Astrocyte of the cerebellum (primary cell): ENCODE measurements at regions not wholly inside any gene's neighbourhood (a gene's known extent, or its start where the extent isn't known, plus 50 kb on each side); places are given as distances from the start of the nearest gene placed in this dataset.
A peak's percentile ranks its signal among the peaks of the same experiment; 100 is the strongest.
"Not testable (repeated sequence)": the region's sequence is repeated elsewhere in the genome, so short reads cannot be mapped to it uniquely, and the experiment has no call there.

ENCODE experiments used
- DNase-seq: peaks from one replicate; pipeline ENCODE4 v3.0.0-alpha.2; 2011; ENCODE audit warnings: low read depth
- H3K4me3 ChIP-seq: 2 replicates; pipeline ENCODE4 v1.5.1; 2011; ENCODE audit warnings: mild to moderate bottlenecking, low read depth, low read length, moderate library complexity
- in situ Hi-C: cut with HindIII; loops from 2 replicates; pipeline ENCODE4 v1.10.0; 2017; ENCODE audit warnings: low sequenced_read_pairs

DNA sequence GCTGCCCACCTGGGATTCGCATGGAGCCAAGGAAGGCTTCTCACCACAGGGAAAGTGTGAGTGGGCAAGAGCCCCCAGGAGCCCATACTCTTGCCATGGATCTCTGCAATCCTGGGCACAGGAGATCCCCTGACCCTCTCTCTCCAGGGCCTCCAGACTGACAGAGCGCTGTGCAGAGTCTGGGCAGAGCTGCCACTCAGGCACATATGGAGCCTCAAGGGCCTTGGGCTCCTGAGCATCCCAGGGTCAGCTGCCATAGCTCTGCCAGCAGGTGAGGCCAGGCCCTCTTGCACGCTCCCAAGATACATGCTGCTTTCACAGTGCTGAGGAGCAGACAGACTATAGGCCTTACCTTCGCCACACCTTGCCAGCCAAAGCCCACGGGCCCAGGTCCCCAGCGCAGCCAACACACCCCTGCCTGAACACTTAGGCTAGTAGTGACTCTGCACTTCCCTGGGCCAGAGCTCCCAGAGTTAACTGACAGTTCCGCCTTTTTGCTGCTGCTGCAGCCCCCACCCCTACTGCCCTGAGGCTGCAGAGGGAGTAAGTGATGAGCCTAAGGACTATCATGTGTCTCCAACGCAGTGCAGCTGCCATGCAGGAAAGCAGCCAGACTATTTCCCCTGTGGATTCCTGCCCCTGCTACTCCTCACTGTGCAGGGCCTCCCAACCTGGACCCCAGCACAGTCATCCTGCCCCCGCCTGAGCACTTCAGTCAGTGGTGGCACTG lies 323.2 kb downstream of the SPATA31A1 start:
- in situ Hi-C loops, H3K4me3 ChIP-seq, DNase-seq: not testable (repeated sequence)

DNA sequence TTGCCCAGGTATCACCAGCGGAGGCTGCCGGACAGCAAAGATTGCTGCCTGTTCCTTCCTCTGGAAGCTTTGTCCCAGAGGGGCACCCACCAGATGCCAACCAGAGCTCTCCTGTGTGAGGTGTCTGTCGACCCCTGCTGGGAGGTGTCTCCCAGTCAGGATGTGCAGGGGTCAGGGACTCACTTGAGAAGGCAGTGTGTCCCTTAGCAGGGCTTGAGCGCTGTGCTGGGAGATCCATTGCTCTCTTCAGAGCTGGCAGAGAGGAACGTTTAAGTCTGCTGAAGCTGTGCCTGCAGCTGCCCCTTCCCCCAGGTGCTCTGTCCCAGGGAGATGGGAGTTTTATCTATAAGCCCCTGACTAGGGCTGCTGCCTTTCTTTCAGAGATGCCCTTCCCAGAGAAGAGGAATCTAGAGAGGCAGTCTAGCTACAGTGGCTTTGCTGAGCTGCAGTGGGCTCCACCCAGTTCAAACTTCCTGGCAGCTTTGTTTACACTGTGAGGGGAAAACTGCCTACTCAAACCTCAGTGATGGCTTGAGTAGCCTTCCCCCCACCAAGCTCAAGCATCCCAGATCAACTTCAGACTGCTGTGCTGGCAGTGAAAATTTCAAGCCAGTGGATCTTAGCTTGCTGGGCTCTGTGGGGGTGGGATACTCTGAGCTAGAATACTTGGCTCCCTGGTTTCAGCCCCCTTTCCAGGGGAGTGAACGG lies 325.4 kb downstream of the SPATA31A1 start:
- DNase-seq, H3K4me3 ChIP-seq, in situ Hi-C loops: not testable (repeated sequence)

DNA sequence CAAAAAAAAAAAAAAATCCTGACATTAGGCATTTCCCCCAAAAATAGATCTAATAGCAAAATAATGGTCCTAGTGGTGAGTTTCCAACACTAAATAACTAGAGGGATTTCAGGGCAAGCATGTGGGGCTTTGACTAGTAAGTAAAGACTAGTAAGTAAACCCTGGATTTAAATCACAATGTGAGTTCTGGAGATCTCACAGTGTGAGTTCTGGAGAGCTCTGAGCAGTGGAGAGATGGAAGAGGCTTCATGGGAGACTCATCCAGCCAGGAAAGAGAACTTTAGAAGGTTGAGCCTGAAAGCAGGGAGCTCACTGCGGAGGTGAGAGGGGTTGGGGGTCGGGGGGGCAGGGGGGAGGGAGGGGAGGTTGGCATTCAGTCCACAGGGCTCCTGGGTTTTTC lies 373.4 kb downstream of the SPATA31A1 start:
- H3K4me3 ChIP-seq, DNase-seq, in situ Hi-C loops: not testable (repeated sequence)

DNA sequence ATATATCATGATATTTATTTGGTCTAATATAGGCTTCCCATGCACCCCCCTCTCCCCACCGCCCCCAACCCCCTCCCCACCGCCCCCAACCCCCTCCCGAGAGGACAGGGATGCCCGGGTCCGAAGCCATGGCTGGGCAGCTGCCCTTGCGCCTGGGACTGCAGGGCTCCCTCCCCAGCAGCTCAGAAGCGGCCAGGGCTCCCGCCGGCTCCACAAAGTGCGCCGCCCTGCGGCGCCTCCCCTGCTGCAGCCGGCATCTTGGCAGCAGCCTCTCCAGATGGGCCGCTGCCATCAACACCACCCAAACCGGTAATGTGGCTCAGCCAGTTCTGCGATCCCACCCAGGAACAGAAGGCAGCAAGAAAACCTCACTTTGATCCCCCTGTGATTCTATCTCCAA lies 389.4 kb downstream of the SPATA31A1 start:
- H3K4me3 ChIP-seq, DNase-seq, in situ Hi-C loops: not testable (repeated sequence)

DNA sequence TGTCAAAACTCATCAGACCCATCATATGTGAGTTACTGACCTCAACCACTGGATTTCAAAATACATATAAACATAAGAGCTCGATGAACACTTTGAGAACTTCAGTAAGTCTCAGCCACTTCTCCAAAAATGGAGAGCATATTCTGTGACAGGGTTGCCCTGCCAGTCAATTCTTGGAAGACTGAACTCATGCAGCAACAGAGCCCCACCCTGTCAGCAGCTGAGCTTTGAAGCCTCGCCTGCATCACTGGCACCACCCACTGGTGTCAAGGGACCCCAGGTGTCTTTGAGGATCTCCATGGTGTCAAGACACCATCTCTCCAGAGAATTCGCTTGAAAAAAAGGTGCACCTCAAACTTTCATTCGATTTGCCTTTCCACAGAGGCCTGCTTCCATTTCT lies 420.1 kb downstream of the SPATA31A1 start:
- H3K4me3 ChIP-seq, DNase-seq, in situ Hi-C loops: not testable (repeated sequence)

DNA sequence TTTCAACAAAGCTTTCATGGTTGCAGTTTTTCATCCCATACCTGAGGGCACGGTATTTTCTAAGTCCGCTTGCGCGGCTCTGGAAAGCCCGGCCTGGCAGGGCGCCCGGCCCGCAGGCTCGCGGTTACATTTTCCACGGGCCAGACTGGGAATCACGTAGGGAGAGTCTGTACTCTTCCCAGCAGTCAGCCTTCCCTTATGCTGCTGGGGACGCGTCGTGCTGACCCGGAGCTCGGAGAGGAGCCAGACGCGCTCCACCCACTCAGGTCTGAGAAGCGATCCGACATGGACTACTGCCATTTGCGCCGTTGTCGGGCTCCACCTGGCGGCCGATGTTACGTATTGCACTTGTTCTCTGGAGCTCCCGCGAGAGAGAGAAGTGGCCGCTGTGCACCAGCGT lies 435.9 kb downstream of the SPATA31A1 start:
- DNase-seq, in situ Hi-C loops: not testable (repeated sequence)
- peak overlapping the region; percentile 21 for H3K4me3 ChIP-seq

DNA sequence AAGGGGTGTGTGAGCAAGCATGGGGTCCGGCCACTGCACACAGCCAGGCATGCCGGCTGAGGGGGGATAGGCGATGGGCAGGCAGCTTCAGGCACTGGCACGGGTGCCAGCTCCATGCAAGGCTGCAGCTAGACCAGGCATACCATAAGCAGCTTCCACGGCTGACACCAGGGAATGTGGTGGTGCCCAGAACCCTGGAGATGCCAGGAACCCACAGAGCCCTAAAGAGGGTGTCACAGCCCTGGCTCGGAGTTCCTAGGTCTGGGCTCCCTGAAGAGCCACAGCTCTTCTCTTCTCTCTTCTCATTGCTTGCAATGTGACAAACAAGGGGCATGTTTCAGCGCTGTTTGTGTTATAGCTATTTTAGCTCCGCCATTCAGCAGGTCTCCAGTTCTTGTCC lies 442.5 kb downstream of the SPATA31A1 start:
- H3K4me3 ChIP-seq, in situ Hi-C loops, DNase-seq: not testable (repeated sequence)

DNA sequence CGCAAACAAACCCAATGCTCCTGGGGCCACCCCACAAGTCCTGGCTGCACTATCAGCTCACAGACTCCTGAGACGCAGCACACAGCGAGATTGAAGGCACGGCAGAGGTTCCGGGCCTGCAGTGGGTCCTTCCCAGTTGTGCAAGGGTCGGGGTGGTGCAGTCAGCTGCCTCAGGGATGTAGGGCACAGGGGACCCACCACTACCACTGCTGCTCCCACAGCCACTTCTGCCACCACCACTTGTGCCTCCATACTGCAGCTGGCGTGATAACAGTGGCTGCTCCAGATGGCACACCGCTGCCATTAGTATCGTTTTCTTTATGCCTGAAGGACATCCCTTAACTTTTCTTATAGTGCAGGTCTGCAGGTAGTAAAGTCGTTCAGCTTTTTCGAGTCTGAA lies 443.8 kb downstream of the SPATA31A1 start:
- H3K4me3 ChIP-seq, DNase-seq, in situ Hi-C loops: not testable (repeated sequence)

DNA sequence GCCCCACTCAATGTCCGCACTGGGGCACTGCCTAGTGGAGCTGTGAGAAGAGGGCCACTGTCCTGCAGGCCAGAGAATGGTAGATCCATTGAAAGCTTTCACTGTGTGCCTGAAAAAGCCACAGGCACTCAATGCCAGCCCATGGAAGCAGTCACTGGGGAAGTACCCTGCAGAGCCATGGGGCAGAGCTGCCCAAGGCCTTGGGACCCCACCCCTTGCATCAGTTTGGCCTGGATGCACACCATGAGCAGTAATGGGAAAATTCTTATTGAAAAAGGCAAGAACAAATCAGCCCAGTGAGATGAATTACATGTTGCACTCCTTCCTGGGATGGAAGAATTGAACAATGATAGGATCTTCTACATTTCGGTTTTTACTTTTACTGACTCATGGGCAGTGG lies 447.1 kb downstream of the SPATA31A1 start:
- in situ Hi-C loops, DNase-seq, H3K4me3 ChIP-seq: not testable (repeated sequence)

DNA sequence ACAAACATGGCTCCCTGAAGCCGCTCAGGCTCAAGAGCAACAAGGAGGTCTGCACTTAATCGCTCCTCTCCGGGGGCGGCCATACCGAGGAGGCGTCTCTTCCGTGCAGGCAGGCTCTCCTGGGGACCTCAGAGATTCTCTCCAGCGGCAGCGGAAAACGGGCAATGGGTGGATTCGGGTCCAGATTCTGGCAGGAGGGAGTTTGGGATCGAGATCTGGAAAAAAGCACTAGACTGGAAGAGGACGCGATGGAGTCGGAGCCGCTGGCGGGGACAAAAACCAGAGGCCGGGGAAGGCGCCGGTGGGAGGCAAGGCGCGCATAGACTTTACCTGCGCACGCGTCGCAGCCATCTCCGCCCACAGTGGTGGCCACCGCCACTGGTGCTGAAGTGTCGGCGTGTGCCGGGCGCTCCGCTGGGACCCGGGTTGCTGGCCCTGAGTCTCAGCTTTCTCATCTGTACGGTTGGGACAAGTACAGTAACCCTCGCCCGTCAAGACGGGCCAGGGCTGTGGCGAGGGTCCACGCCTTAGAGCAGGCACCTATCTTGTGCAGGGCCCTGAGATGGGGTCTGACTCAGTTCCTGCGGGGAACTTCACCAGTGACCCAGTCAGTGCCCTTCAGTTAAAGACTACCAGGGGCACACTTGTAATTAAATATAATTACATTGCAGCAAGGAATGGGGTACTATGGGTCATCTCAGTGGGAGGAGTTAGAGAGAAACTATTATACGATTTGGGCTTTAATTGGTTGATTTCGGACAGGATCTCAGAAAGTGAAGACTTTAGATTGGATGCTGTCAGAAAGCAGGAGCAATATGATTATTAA lies 454.1 kb downstream of the SPATA31A1 start:
- peak overlapping the region; percentile 44 for H3K4me3 ChIP-seq
- in situ Hi-C loops, DNase-seq: not testable (repeated sequence)

DNA sequence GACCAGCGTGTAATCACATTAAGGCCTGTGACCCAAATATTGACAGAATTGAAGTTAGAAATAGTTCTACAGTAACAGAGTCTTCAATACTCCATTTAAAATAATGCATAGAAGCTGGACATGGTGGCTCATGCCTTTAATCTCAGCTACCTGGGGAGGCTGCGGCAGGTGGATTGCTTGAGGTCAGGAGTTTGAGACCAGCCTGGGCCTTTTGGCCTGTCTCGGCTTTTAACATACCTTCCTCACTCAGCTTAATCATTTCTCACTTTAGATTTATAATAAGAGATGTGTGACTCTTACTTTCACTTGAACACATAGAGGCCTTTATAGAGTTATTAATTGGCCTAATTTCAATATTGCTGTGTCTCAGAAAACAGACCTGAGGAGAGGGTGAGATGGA lies 454.9 kb downstream of the SPATA31A1 start:
- DNase-seq, in situ Hi-C loops, H3K4me3 ChIP-seq: not testable (repeated sequence)

DNA sequence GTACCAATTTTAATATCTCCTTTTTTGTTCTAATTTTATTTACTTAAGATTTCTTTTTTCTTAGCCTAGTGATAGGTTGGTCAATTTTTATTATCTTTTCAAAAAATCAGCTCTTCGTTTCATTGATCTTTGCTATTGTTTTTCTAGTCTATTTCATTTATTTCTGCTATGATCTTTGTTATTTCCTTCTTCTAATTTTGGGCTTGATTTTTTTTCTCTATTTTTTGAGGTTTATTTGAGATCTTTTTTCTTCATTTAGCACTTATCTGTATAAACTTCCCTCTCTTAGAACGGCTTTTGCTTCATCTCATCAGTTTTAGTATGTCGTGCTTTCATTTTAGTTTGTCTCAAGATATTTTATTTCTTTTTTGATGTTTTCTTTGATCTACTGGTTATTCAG lies 456.1 kb downstream of the SPATA31A1 start:
- DNase-seq, H3K4me3 ChIP-seq, in situ Hi-C loops: not testable (repeated sequence)

DNA sequence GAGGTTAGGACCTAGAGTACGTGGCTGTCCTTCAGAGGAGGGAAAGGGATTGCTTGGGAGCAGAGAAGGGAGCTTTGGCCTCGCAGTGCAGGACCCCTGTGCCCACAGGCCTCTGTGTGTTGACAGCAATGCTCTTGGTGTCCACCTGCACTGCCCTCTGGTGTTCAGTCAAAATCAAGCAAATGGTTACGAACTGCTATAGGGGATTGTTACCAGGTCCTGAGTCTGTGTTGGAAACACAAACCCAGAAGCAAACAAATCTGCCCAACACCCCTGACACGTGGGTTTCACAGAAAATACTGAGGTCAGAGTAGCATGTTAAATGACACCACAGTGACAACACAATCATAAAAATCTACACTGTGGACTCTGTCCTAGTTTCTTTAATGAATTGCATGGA lies 473.0 kb downstream of the SPATA31A1 start:
- in situ Hi-C loops, DNase-seq, H3K4me3 ChIP-seq: not testable (repeated sequence)
